ENCODE measurements at regions not wholly inside any gene's neighbourhood (a gene's known extent, or its start where the extent isn't known, plus 50 kb on each side); places are given as distances from the start of the nearest gene placed in this dataset.
A peak's percentile ranks its signal among the peaks of the same experiment; 100 is the strongest.

DNA sequence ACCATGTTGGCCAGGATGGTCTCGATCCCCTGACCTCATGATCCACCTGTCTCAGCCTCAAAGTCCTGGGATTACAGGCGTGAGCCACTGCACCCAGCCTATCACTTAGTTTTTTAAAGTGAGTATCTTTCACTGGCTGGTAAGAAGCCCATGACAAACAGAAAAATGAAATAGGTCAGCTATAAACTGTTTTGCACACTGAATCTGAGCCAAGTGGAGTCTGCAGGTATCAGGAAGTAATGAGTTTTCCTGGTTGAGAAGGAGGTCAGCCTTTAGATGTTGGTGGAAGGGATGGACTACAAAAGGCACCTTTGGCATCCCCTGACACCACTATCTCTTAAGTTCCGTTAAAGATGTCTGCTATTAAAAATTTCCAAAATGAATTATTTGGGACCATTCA lies 345.1 kb downstream of the AASDHPPT start:
- Histone ChIP-seq H3K27ac (ENCODE audit: insufficient read depth, low read length) (no peak overlapping the region), H3K79me2 (ENCODE audit: control insufficient read depth, insufficient read depth, low read length) (no peaks in the 10 kb centered on the region), H3K36me3 (ENCODE audit: control insufficient read depth, insufficient read depth, low read length) (no peaks in the 10 kb centered on the region), H3K9me3 (ENCODE audit: control insufficient read depth, insufficient read depth, low read depth, low read length) (no peaks in the 10 kb centered on the region), H3K27me3 (ENCODE audit: control insufficient read depth, insufficient read depth, low read length) (no peaks in the 10 kb centered on the region), H3K4me1 (ENCODE audit: control insufficient read depth, extremely low read depth, insufficient read depth, low read length) (peaks cover 3% of the 10 kb centered on the region), H3K9ac (ENCODE audit: insufficient read depth, low read length) (no peak overlapping the region), H4K20me1 (ENCODE audit: control insufficient read depth, extremely low read depth, insufficient read depth, low read length) (no peaks in the 10 kb centered on the region), H3K4me3 (replicated peaks in 1 of 4; ENCODE audit: control extremely low read depth in 1 of 4, insufficient read depth in 1 of 4, low read depth in 3 of 4, low read length in 4 of 4) (no peak overlapping the region), H3K4me2 (ENCODE audit: extremely low read depth, insufficient read depth, low read length) (no peak overlapping the region), H2AFZ (ENCODE audit: low read length) (no peak overlapping the region)
- no peak for TF ChIP-seq EZH2 (IDR thresholded peaks at IDR 0.05; ENCODE audit: low read length, missing control alignments)
- TF ChIP-seq, protein P1, sequence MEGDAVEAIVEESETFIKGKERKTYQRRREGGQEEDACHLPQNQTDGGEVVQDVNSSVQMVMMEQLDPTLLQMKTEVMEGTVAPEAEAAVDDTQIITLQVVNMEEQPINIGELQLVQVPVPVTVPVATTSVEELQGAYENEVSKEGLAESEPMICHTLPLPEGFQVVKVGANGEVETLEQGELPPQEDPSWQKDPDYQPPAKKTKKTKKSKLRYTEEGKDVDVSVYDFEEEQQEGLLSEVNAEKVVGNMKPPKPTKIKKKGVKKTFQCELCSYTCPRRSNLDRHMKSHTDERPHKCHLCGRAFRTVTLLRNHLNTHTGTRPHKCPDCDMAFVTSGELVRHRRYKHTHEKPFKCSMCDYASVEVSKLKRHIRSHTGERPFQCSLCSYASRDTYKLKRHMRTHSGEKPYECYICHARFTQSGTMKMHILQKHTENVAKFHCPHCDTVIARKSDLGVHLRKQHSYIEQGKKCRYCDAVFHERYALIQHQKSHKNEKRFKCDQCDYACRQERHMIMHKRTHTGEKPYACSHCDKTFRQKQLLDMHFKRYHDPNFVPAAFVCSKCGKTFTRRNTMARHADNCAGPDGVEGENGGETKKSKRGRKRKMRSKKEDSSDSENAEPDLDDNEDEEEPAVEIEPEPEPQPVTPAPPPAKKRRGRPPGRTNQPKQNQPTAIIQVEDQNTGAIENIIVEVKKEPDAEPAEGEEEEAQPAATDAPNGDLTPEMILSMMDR (conservative IDR thresholded peaks at IDR 0.05 in 1 of 2, IDR thresholded peaks at IDR 0.05 in 1 of 2; ENCODE audit: low read depth in 1 of 2, low read length in 2 of 2): no peak
- no peak for DNase-seq (ENCODE audit: low read depth in 2 of 2)

DNA sequence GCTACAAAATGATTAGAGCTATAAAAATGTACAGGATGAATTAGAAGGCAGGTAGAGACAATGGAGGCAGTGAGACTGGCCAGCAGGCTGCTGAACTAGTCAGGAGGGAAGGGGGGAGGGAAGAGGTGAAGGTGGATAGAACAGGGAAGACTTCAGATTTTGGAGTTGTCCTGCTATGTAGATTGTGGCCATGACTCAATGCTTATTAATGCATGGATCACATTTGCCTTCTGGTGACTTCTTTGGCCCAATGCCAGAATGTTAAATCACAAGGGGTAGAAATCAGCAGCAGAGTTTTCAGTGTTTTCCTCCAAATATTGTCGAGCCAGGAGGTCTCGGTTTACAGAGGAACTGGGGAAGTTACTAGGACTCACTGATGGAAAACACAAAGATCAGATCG lies 346.6 kb downstream of the AASDHPPT start:
- Histone ChIP-seq H3K9me3 (ENCODE audit: control insufficient read depth, insufficient read depth, low read depth, low read length) (no peaks in the 10 kb centered on the region), H3K36me3 (ENCODE audit: control insufficient read depth, insufficient read depth, low read length) (no peaks in the 10 kb centered on the region), H3K79me2 (ENCODE audit: control insufficient read depth, insufficient read depth, low read length) (no peaks in the 10 kb centered on the region), H4K20me1 (ENCODE audit: control insufficient read depth, extremely low read depth, insufficient read depth, low read length) (no peaks in the 10 kb centered on the region), H3K4me3 (replicated peaks in 1 of 4; ENCODE audit: control extremely low read depth in 1 of 4, insufficient read depth in 1 of 4, low read depth in 3 of 4, low read length in 4 of 4) (no peak overlapping the region), H2AFZ (ENCODE audit: low read length) (peak overlapping the region; percentile 7), H3K4me2 (ENCODE audit: extremely low read depth, insufficient read depth, low read length) (peak overlapping the region; percentile 17), H3K27ac (ENCODE audit: insufficient read depth, low read length) (no peak overlapping the region), H3K9ac (ENCODE audit: insufficient read depth, low read length) (no peak overlapping the region), H3K4me1 (ENCODE audit: control insufficient read depth, extremely low read depth, insufficient read depth, low read length) (peaks cover 3% of the 10 kb centered on the region), H3K27me3 (ENCODE audit: control insufficient read depth, insufficient read depth, low read length) (no peaks in the 10 kb centered on the region)
- DNase-seq (ENCODE audit: low read depth in 2 of 2): peak; percentile 78 to 87
- TF ChIP-seq EZH2 (IDR thresholded peaks at IDR 0.05; ENCODE audit: low read length, missing control alignments): no peak
- TF ChIP-seq, protein P1 (conservative IDR thresholded peaks at IDR 0.05 in 1 of 2, IDR thresholded peaks at IDR 0.05 in 1 of 2; ENCODE audit: low read depth in 1 of 2, low read length in 2 of 2): no peak

DNA sequence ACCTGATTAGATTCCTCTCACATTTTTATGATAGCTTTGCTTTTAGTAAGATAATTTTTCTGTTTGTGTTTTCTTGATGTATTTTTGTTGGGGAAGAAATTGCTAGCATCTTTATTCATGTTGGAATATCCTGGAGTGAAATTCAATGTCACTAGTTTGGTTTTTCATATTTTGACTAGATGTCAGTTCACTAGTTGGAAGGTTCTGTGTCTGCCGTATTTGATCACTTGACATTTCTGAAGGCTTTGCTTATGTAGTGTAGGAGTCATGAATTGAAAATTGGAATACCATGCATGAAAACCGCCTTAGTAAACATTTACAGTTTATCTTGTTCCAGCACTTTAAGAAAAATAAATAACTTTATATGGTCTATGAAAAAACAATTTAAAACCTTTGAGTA lies 348.4 kb downstream of the AASDHPPT start:
- TF ChIP-seq EZH2 (IDR thresholded peaks at IDR 0.05; ENCODE audit: low read length, missing control alignments): no peak
- TF ChIP-seq, protein P1 (conservative IDR thresholded peaks at IDR 0.05 in 1 of 2, IDR thresholded peaks at IDR 0.05 in 1 of 2; ENCODE audit: low read depth in 1 of 2, low read length in 2 of 2): no peak
- Histone ChIP-seq H3K27ac (ENCODE audit: insufficient read depth, low read length) (no peak overlapping the region), H3K36me3 (ENCODE audit: control insufficient read depth, insufficient read depth, low read length) (no peaks in the 10 kb centered on the region), H3K9ac (ENCODE audit: insufficient read depth, low read length) (no peak overlapping the region), H4K20me1 (ENCODE audit: control insufficient read depth, extremely low read depth, insufficient read depth, low read length) (no peaks in the 10 kb centered on the region), H3K79me2 (ENCODE audit: control insufficient read depth, insufficient read depth, low read length) (no peaks in the 10 kb centered on the region), H3K4me3 (replicated peaks in 1 of 4; ENCODE audit: control extremely low read depth in 1 of 4, insufficient read depth in 1 of 4, low read depth in 3 of 4, low read length in 4 of 4) (no peak overlapping the region), H2AFZ (ENCODE audit: low read length) (no peak overlapping the region), H3K4me2 (ENCODE audit: extremely low read depth, insufficient read depth, low read length) (no peak overlapping the region), H3K27me3 (ENCODE audit: control insufficient read depth, insufficient read depth, low read length) (no peaks in the 10 kb centered on the region), H3K9me3 (ENCODE audit: control insufficient read depth, insufficient read depth, low read depth, low read length) (no peaks in the 10 kb centered on the region), H3K4me1 (ENCODE audit: control insufficient read depth, extremely low read depth, insufficient read depth, low read length) (peaks cover 3% of the 10 kb centered on the region)
- no peak for DNase-seq (ENCODE audit: low read depth in 2 of 2)
